ENCODE measurements at regions not wholly inside any gene's neighbourhood (a gene's known extent, or its start where the extent isn't known, plus 50 kb on each side); places are given as distances from the start of the nearest gene placed in this dataset.

DNA sequence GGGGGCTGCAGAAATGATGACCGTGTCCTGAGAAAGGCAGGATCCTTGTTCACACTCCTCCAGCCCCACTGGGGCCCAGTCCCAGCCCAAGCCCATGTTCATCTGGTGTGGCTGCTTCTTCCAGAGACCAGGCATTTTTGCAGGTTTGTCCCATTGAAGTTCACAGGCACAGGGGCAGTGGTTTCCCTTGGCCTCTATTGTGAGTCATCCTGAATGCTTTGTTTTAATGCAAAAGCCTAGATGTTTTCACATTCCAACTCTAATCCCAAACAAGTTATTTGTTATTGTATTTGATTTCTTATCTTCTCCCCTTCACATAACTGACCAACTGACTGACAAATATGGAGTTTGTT, 426.4 kb upstream of the ID2 start:
- TF ChIP-seq, protein P1, sequence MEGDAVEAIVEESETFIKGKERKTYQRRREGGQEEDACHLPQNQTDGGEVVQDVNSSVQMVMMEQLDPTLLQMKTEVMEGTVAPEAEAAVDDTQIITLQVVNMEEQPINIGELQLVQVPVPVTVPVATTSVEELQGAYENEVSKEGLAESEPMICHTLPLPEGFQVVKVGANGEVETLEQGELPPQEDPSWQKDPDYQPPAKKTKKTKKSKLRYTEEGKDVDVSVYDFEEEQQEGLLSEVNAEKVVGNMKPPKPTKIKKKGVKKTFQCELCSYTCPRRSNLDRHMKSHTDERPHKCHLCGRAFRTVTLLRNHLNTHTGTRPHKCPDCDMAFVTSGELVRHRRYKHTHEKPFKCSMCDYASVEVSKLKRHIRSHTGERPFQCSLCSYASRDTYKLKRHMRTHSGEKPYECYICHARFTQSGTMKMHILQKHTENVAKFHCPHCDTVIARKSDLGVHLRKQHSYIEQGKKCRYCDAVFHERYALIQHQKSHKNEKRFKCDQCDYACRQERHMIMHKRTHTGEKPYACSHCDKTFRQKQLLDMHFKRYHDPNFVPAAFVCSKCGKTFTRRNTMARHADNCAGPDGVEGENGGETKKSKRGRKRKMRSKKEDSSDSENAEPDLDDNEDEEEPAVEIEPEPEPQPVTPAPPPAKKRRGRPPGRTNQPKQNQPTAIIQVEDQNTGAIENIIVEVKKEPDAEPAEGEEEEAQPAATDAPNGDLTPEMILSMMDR (IDR thresholded peaks at IDR 0.05): no peak
- no peak for TF ChIP-seq EZH2 (IDR thresholded peaks at IDR 0.05)
